GM19395 (cell line): ENCODE measurements at regions not wholly inside any gene's neighbourhood (a gene's known extent, or its start where the extent isn't known, plus 50 kb on each side); places are given as distances from the start of the nearest gene placed in this dataset.

Experiments used
- ATAC-seq: cut with Tn5 transposase; IDR thresholded peaks from one replicate; pipeline ENCODE4 v1.9.1; 2021; ENCODE audit warnings: mild to moderate bottlenecking, moderate library complexity; ENCODE audit not compliant: unreplicated experiment

- no peak for ATAC-seq
Observed at GRCh38 chr9:88233091-88233490, 94.8 kb upstream of the SPATA31C2 start.

GRCh38 chr9:88230612-88231011 lies 92.3 kb upstream of the SPATA31C2 start:
- ATAC-seq, result no peak

GRCh38 chr9:88229434-88229833 lies 91.2 kb upstream of the SPATA31C2 start:
- ATAC-seq, result no peak

GRCh38 chr9:88224938-88225337 lies 86.7 kb upstream of the SPATA31C2 start:
- no peak for ATAC-seq

- ATAC-seq, result no peak
Observed at GRCh38 chr9:88221105-88221504, 82.8 kb upstream of the SPATA31C2 start.

GRCh38 chr9:88220652-88221051 lies 82.4 kb upstream of the SPATA31C2 start:
- no peak for ATAC-seq

- no peak for ATAC-seq
Observed at GRCh38 chr9:88219601-88220000, 81.3 kb upstream of the SPATA31C2 start.

GRCh38 chr9:88218726-88219125 lies 80.5 kb upstream of the SPATA31C2 start:
- no peak for ATAC-seq

GRCh38 chr9:88216126-88216995 lies 78.1 kb upstream of the SPATA31C2 start:
- no peak for ATAC-seq

- no peak for ATAC-seq
Observed at GRCh38 chr9:88215196-88216125, 77.2 kb upstream of the SPATA31C2 start.

- ATAC-seq, result no peak
Observed at GRCh38 chr9:88202321-88202720, 64.0 kb upstream of the SPATA31C2 start.

GRCh38 chr9:88198341-88198807 lies 60.1 kb upstream of the SPATA31C2 start:
- ATAC-seq, result no peak

- ATAC-seq, result no peak
Observed at GRCh38 chr9:88197781-88198340, 59.6 kb upstream of the SPATA31C2 start.

GRCh38 chr9:88197016-88197415 lies 58.7 kb upstream of the SPATA31C2 start:
- no peak for ATAC-seq

GRCh38 chr9:88196142-88196790 lies 58.0 kb upstream of the SPATA31C2 start:
- ATAC-seq, result no peak

- no peak for ATAC-seq
Observed at GRCh38 chr9:88193766-88194165, 55.5 kb upstream of the SPATA31C2 start.

GRCh38 chr9:88191456-88191855 lies 53.2 kb upstream of the SPATA31C2 start:
- no peak for ATAC-seq

- ATAC-seq, result no peak
Observed at GRCh38 chr9:88189371-88189770, 51.1 kb upstream of the SPATA31C2 start.
